ENCODE measurements at regions not wholly inside any gene's neighbourhood (a gene's known extent, or its start where the extent isn't known, plus 50 kb on each side); places are given as distances from the start of the nearest gene placed in this dataset.

DNA sequence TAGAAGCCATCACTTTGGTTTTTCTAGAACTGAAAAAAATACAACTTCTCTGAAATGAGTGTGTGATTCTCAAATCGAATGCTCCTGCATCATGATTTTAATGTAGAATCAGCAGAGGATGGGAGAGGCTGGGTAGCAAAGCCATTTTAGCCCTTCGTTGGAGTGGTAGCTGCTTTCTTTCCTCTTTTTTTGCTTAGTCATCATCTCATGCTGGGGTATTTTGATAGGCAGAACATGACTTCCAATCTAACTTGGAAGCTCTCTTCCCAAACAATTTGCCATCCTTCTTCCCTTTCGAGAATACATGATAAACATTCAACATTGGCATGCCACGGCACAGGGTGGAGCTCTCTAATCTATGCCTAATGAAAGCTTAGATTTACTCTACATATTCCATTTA, 311.2 kb upstream of the LRATD1 start:
- H3K14ac ChIP-seq (ENCODE audit: low read length) = no peak overlapping the region
- H3K18ac ChIP-seq (ENCODE audit: low read length) = no peak overlapping the region
- no peak overlapping the region for H3K4ac ChIP-seq (ENCODE audit: low read length)
- no peaks in the 10 kb centered on the region for H3K79me1 ChIP-seq (ENCODE audit: low read depth, low read length)
- H2BK5ac ChIP-seq (ENCODE audit: low read length) = no peak overlapping the region
- H3K9ac ChIP-seq (ENCODE audit: low read depth, low read length, poor library complexity) = no peak overlapping the region
- H3K23ac ChIP-seq (ENCODE audit: low read depth, low read length, poor library complexity) = no peak overlapping the region
- no peak overlapping the region for H2BK120ac ChIP-seq (ENCODE audit: low read depth, low read length)
- no peaks in the 10 kb centered on the region for H3K9me3 ChIP-seq (replicated peaks in 1 of 2; ENCODE audit: control insufficient read depth in 2 of 2, insufficient read depth in 1 of 2, low read depth in 1 of 2, low read length in 2 of 2)
- no peak overlapping the region for H2AFZ ChIP-seq (ENCODE audit: low read length)
- WGBS, 2 donors (ENCODE audit: extremely low coverage in 2 of 2, insufficient read length in 2 of 2, insufficient replicate concordance in 1 of 2) = no CpG with 5 or more reads among the region's 4 CpGs
- H3K4me1 ChIP-seq (ENCODE audit: control insufficient read depth in 2 of 2, insufficient read depth in 1 of 2, low read depth in 1 of 2, low read length in 2 of 2) = no peaks in the 10 kb centered on the region
- H3K4me3 ChIP-seq (ENCODE audit: low read length in 2 of 2) = no peak overlapping the region
- no peak for DNase-seq (ENCODE audit: low spot score)
- H2AK5ac ChIP-seq (ENCODE audit: low read depth, low read length) = no peak overlapping the region
- H2BK12ac ChIP-seq (ENCODE audit: low read length) = no peak overlapping the region
- H2BK15ac ChIP-seq (ENCODE audit: low read length) = no peak overlapping the region
- H4K91ac ChIP-seq (ENCODE audit: low read depth, low read length, poor library complexity) = no peak overlapping the region
- H3K27ac ChIP-seq (replicated peaks; ENCODE audit: low read length) = no peak overlapping the region
- H3K4me2 ChIP-seq (ENCODE audit: insufficient read depth, low read length, poor library complexity, severe bottlenecking) = no peak overlapping the region
- no peaks in the 10 kb centered on the region for H3K36me3 ChIP-seq (replicated peaks in 1 of 2; ENCODE audit: control insufficient read depth in 2 of 2, insufficient read depth in 2 of 2, low read length in 2 of 2)
- H3K27me3 ChIP-seq (ENCODE audit: control insufficient read depth in 3 of 3, insufficient read depth in 3 of 3, low read depth in 1 of 3, low read length in 3 of 3) = no peaks in the 10 kb centered on the region
- H4K8ac ChIP-seq (ENCODE audit: low read depth, low read length) = no peak overlapping the region

- DNase-seq (ENCODE audit: low spot score) = no peak
- Histone ChIP-seq H3K36me3 (replicated peaks in 1 of 2; ENCODE audit: control insufficient read depth in 2 of 2, insufficient read depth in 2 of 2, low read length in 2 of 2) (no peaks in the 10 kb centered on the region), H3K27me3 (ENCODE audit: control insufficient read depth in 3 of 3, insufficient read depth in 3 of 3, low read depth in 1 of 3, low read length in 3 of 3) (no peaks in the 10 kb centered on the region), H3K4me3 (ENCODE audit: low read length in 2 of 2) (no peak overlapping the region), H3K14ac (ENCODE audit: low read length) (no peak overlapping the region), H3K27ac (replicated peaks; ENCODE audit: low read length) (no peak overlapping the region), H3K4ac (ENCODE audit: low read length) (no peak overlapping the region), H3K23ac (ENCODE audit: low read depth, low read length, poor library complexity) (no peak overlapping the region), H4K8ac (ENCODE audit: low read depth, low read length) (no peak overlapping the region), H3K4me2 (ENCODE audit: insufficient read depth, low read length, poor library complexity, severe bottlenecking) (no peak overlapping the region), H2BK15ac (ENCODE audit: low read length) (no peak overlapping the region), H4K91ac (ENCODE audit: low read depth, low read length, poor library complexity) (no peak overlapping the region), H3K9me3 (replicated peaks in 1 of 2; ENCODE audit: control insufficient read depth in 2 of 2, insufficient read depth in 1 of 2, low read depth in 1 of 2, low read length in 2 of 2) (no peaks in the 10 kb centered on the region), H2AK5ac (ENCODE audit: low read depth, low read length) (no peak overlapping the region), H2BK120ac (ENCODE audit: low read depth, low read length) (no peak overlapping the region), H2BK12ac (ENCODE audit: low read length) (no peak overlapping the region), H2AFZ (ENCODE audit: low read length) (no peak overlapping the region), H2BK5ac (ENCODE audit: low read length) (no peak overlapping the region), H3K18ac (ENCODE audit: low read length) (no peak overlapping the region), H3K79me1 (ENCODE audit: low read depth, low read length) (no peaks in the 10 kb centered on the region), H3K4me1 (ENCODE audit: control insufficient read depth in 2 of 2, insufficient read depth in 1 of 2, low read depth in 1 of 2, low read length in 2 of 2) (no peaks in the 10 kb centered on the region), H3K9ac (ENCODE audit: low read depth, low read length, poor library complexity) (no peak overlapping the region)
- WGBS, 2 donors (ENCODE audit: extremely low coverage in 2 of 2, insufficient read length in 2 of 2, insufficient replicate concordance in 1 of 2) = no CpG with 5 or more reads among the region's 2 CpGs
These were observed 310.2 kb upstream of the LRATD1 start for GRCh38 chr2:14322306-14322705.

DNA sequence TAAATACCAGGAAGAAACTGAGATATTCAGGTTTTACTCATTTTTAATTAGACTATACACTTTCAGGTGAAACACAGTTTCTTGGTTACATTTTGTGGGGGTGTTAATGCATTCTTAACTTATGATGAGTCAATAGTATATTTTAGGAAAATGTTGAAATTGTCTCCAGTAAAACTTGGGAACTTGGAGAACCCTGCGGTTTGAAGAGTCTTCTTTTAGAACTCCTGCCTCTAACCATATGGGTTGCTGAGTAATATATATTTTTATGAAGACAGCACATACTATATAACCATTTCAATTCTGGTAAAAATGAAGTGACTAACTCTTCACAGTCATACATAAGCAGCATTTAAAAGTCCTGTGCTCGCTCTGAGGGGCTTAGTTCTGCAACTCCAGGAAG, 308.2 kb upstream of the LRATD1 start:
- no peak for DNase-seq (ENCODE audit: low spot score)
- Histone ChIP-seq H2BK5ac (ENCODE audit: low read length) (no peak overlapping the region), H3K14ac (ENCODE audit: low read length) (no peak overlapping the region), H3K36me3 (replicated peaks in 1 of 2; ENCODE audit: control insufficient read depth in 2 of 2, insufficient read depth in 2 of 2, low read length in 2 of 2) (no peaks in the 10 kb centered on the region), H4K91ac (ENCODE audit: low read depth, low read length, poor library complexity) (no peak overlapping the region), H3K4ac (ENCODE audit: low read length) (no peak overlapping the region), H2AK5ac (ENCODE audit: low read depth, low read length) (no peak overlapping the region), H3K18ac (ENCODE audit: low read length) (no peak overlapping the region), H3K79me1 (ENCODE audit: low read depth, low read length) (no peaks in the 10 kb centered on the region), H3K9ac (ENCODE audit: low read depth, low read length, poor library complexity) (no peak overlapping the region), H2AFZ (ENCODE audit: low read length) (no peak overlapping the region), H2BK12ac (ENCODE audit: low read length) (no peak overlapping the region), H4K8ac (ENCODE audit: low read depth, low read length) (no peak overlapping the region), H3K27me3 (ENCODE audit: control insufficient read depth in 3 of 3, insufficient read depth in 3 of 3, low read depth in 1 of 3, low read length in 3 of 3) (no peaks in the 10 kb centered on the region), H2BK15ac (ENCODE audit: low read length) (no peak overlapping the region), H3K9me3 (replicated peaks in 1 of 2; ENCODE audit: control insufficient read depth in 2 of 2, insufficient read depth in 1 of 2, low read depth in 1 of 2, low read length in 2 of 2) (no peaks in the 10 kb centered on the region), H3K4me2 (ENCODE audit: insufficient read depth, low read length, poor library complexity, severe bottlenecking) (no peak overlapping the region), H2BK120ac (ENCODE audit: low read depth, low read length) (no peak overlapping the region), H3K27ac (replicated peaks; ENCODE audit: low read length) (no peak overlapping the region), H3K4me1 (ENCODE audit: control insufficient read depth in 2 of 2, insufficient read depth in 1 of 2, low read depth in 1 of 2, low read length in 2 of 2) (no peaks in the 10 kb centered on the region), H3K4me3 (ENCODE audit: low read length in 2 of 2) (no peak overlapping the region), H3K23ac (ENCODE audit: low read depth, low read length, poor library complexity) (no peak overlapping the region)
- no CpG with 5 or more reads among the region's 2 CpGs for WGBS, 2 donors (ENCODE audit: extremely low coverage in 2 of 2, insufficient read length in 2 of 2, insufficient replicate concordance in 1 of 2)

- H3K36me3 ChIP-seq (replicated peaks in 1 of 2; ENCODE audit: control insufficient read depth in 2 of 2, insufficient read depth in 2 of 2, low read length in 2 of 2) = no peaks in the 10 kb centered on the region
- no peak overlapping the region for H3K18ac ChIP-seq (ENCODE audit: low read length)
- H3K27ac ChIP-seq (replicated peaks; ENCODE audit: low read length) = no peak overlapping the region
- H3K9ac ChIP-seq (ENCODE audit: low read depth, low read length, poor library complexity) = no peak overlapping the region
- H2BK5ac ChIP-seq (ENCODE audit: low read length) = no peak overlapping the region
- no peak overlapping the region for H3K23ac ChIP-seq (ENCODE audit: low read depth, low read length, poor library complexity)
- no peak overlapping the region for H2BK12ac ChIP-seq (ENCODE audit: low read length)
- no peak overlapping the region for H3K4ac ChIP-seq (ENCODE audit: low read length)
- H3K27me3 ChIP-seq (ENCODE audit: control insufficient read depth in 3 of 3, insufficient read depth in 3 of 3, low read depth in 1 of 3, low read length in 3 of 3) = no peaks in the 10 kb centered on the region
- no peak overlapping the region for H2AFZ ChIP-seq (ENCODE audit: low read length)
- no peak overlapping the region for H4K91ac ChIP-seq (ENCODE audit: low read depth, low read length, poor library complexity)
- DNase-seq (ENCODE audit: low spot score) = no peak
- H3K79me1 ChIP-seq (ENCODE audit: low read depth, low read length) = no peaks in the 10 kb centered on the region
- no peak overlapping the region for H2BK15ac ChIP-seq (ENCODE audit: low read length)
- H3K4me3 ChIP-seq (ENCODE audit: low read length in 2 of 2) = no peak overlapping the region
- H2BK120ac ChIP-seq (ENCODE audit: low read depth, low read length) = no peak overlapping the region
- no peaks in the 10 kb centered on the region for H3K4me1 ChIP-seq (ENCODE audit: control insufficient read depth in 2 of 2, insufficient read depth in 1 of 2, low read depth in 1 of 2, low read length in 2 of 2)
- H3K9me3 ChIP-seq (replicated peaks in 1 of 2; ENCODE audit: control insufficient read depth in 2 of 2, insufficient read depth in 1 of 2, low read depth in 1 of 2, low read length in 2 of 2) = no peaks in the 10 kb centered on the region
- H2AK5ac ChIP-seq (ENCODE audit: low read depth, low read length) = no peak overlapping the region
- no peak overlapping the region for H4K8ac ChIP-seq (ENCODE audit: low read depth, low read length)
- H3K14ac ChIP-seq (ENCODE audit: low read length) = no peak overlapping the region
- no peak overlapping the region for H3K4me2 ChIP-seq (ENCODE audit: insufficient read depth, low read length, poor library complexity, severe bottlenecking)
These were observed 301.6 kb upstream of the LRATD1 start for GRCh38 chr2:14330884-14331283.

All from neuronal stem cell (in vitro differentiated cells).